ENCODE measurements at regions not wholly inside any gene's neighbourhood (a gene's known extent, or its start where the extent isn't known, plus 50 kb on each side); places are given as distances from the start of the nearest gene placed in this dataset.
"Not testable (repeated sequence)": the region's sequence is repeated elsewhere in the genome, so short reads cannot be mapped to it uniquely, and the experiment has no call there.

DNA sequence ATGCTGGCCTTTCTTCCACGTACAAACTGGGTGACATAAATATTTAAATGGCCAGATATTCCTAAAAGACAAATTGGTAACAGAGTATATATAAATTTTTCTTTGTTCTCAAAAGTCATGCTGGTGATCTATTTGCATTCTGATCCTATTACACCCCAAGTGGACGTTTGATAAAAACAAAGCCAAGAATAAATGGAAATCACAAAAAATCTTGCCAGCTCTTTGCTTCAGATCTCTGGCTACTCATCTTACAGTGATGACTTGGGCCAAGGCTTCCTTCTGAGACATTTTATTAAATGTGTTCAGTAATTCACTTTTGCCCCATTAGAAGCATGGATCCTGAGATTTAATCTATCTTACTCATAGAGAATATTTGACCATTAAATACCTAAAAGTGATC, 444.3 kb upstream of the PIK3R1 start:
- TF ChIP-seq, protein P1, sequence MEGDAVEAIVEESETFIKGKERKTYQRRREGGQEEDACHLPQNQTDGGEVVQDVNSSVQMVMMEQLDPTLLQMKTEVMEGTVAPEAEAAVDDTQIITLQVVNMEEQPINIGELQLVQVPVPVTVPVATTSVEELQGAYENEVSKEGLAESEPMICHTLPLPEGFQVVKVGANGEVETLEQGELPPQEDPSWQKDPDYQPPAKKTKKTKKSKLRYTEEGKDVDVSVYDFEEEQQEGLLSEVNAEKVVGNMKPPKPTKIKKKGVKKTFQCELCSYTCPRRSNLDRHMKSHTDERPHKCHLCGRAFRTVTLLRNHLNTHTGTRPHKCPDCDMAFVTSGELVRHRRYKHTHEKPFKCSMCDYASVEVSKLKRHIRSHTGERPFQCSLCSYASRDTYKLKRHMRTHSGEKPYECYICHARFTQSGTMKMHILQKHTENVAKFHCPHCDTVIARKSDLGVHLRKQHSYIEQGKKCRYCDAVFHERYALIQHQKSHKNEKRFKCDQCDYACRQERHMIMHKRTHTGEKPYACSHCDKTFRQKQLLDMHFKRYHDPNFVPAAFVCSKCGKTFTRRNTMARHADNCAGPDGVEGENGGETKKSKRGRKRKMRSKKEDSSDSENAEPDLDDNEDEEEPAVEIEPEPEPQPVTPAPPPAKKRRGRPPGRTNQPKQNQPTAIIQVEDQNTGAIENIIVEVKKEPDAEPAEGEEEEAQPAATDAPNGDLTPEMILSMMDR (IDR thresholded peaks at IDR 0.05), result no peak
- no peaks in the 10 kb centered on the region for H3K36me3 Mint-ChIP-seq (ENCODE audit: unreplicated experiment)
- peaks cover 13% of the 10 kb centered on the region for H3K27me3 Mint-ChIP-seq (ENCODE audit: unreplicated experiment)
- H3K4me1 Mint-ChIP-seq (ENCODE audit: unreplicated experiment), result no peaks in the 10 kb centered on the region
- H3K9me3 Mint-ChIP-seq (ENCODE audit: unreplicated experiment), result no peaks in the 10 kb centered on the region
- no peak overlapping the region for H3K4me3 Mint-ChIP-seq (ENCODE audit: unreplicated experiment)
- no peak for DNase-seq (ENCODE audit: extremely low spot score, unreplicated experiment)
- H3K27ac Mint-ChIP-seq (ENCODE audit: unreplicated experiment), result no peak overlapping the region

DNA sequence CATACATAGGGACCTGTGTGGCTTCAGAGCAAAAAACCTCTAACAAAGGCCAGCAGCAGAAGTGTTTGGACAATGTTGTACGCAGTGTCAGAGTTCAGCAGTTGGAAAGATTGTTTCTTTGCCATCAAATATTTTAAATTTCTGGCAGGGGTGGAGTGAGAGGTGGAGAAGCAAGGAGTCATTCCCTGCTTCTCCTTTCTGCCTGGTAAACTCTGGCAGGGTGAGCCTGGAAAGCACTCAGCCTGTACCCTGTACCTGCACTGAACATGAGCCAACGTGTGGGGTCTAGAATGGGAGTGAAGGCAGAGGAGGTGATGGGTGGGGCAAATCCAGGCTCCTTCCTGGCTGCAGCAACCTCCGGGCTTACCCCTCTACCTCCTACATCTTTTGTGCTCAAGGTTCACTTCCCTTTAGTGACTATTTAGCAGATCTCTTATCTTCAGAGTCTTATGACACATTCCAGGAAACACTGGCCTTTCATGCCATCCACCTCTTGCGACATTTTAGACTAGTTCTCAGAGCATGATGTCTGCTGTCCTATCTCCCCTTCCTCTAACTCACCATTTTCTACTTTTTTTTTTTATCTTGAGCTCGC, 445.0 kb upstream of the PIK3R1 start:
- no peak overlapping the region for H3K4me3 Mint-ChIP-seq (ENCODE audit: unreplicated experiment)
- TF ChIP-seq, protein P1 (IDR thresholded peaks at IDR 0.05), result no peak
- H3K9me3 Mint-ChIP-seq (ENCODE audit: unreplicated experiment), result no peaks in the 10 kb centered on the region
- no peaks in the 10 kb centered on the region for H3K36me3 Mint-ChIP-seq (ENCODE audit: unreplicated experiment)
- DNase-seq (ENCODE audit: extremely low spot score, unreplicated experiment), result no peak
- peaks cover 13% of the 10 kb centered on the region for H3K27me3 Mint-ChIP-seq (ENCODE audit: unreplicated experiment)
- no peaks in the 10 kb centered on the region for H3K4me1 Mint-ChIP-seq (ENCODE audit: unreplicated experiment)
- H3K27ac Mint-ChIP-seq (ENCODE audit: unreplicated experiment), result no peak overlapping the region

DNA sequence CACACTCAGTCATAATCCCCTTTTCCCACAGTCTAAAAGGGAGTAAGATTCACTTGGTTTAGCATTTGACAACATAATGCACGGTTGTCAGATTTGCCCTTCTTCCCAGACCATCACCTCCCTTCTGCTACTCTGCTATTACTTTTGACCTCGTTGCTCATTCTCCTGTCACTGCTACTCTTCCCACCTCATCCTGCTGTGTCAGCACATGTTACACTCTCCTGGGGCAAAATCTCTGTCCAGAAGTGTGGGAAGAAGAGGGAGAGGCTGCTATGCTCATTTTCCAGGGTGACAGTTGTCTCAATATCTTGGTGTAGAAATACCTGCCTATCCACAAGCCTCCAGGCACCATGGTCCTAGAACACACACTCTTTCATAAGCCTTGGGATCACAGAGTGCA, 449.9 kb upstream of the PIK3R1 start:
- H3K27ac Mint-ChIP-seq (ENCODE audit: unreplicated experiment), result no peak overlapping the region
- no peak overlapping the region for H3K4me3 Mint-ChIP-seq (ENCODE audit: unreplicated experiment)
- TF ChIP-seq, protein P1 (IDR thresholded peaks at IDR 0.05), result no peak
- peaks cover 15% of the 10 kb centered on the region for H3K27me3 Mint-ChIP-seq (ENCODE audit: unreplicated experiment)
- no peaks in the 10 kb centered on the region for H3K36me3 Mint-ChIP-seq (ENCODE audit: unreplicated experiment)
- no peaks in the 10 kb centered on the region for H3K4me1 Mint-ChIP-seq (ENCODE audit: unreplicated experiment)
- DNase-seq (ENCODE audit: extremely low spot score, unreplicated experiment), result no peak
- H3K9me3 Mint-ChIP-seq (ENCODE audit: unreplicated experiment), result no peaks in the 10 kb centered on the region

DNA sequence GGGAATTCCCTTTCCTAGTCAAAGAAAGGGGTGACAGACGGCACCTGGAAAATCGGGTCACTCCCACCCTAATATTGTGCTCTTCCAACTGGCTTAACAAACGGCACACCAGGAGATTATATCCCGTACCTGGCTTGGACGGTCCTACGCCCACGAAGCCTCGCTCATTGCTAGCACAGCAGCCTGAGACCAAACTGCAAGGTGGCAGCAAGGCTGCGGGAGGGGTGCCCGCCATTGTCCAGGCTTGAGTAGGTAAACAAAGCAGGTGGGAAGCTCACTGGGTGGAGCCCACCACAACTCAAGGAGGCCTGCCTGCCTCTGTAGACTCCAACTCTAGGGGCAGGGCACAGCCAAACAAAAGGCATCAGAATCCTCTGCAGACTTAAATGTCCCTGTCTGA, 457.8 kb upstream of the PIK3R1 start:
- not testable (repeated sequence) for H3K27ac Mint-ChIP-seq (ENCODE audit: unreplicated experiment); H3K36me3 Mint-ChIP-seq (ENCODE audit: unreplicated experiment); H3K4me3 Mint-ChIP-seq (ENCODE audit: unreplicated experiment); H3K4me1 Mint-ChIP-seq (ENCODE audit: unreplicated experiment); DNase-seq (ENCODE audit: extremely low spot score, unreplicated experiment); H3K27me3 Mint-ChIP-seq (ENCODE audit: unreplicated experiment)
- H3K9me3 Mint-ChIP-seq (ENCODE audit: unreplicated experiment), result peaks cover 28% of the 10 kb centered on the region

DNA sequence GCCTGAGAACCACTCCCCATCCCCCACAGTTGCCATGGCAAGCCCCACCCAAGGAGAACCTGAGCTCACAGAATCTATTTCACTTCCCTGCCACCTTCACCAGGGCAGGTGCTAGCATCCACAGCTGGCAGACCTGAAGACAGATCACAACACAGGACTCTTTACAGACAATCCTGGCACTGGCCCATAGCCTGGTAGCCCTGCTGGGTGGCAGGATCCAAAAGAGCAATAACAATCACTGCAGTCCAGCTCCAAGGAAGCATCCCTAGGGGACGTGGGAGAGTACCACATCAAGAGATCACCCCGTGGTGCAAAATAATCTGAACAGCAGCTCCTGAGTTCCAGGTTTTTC, 463.2 kb upstream of the PIK3R1 start:
- Mint-ChIP-seq H3K27ac (ENCODE audit: unreplicated experiment) (no peak overlapping the region), H3K4me3 (ENCODE audit: unreplicated experiment) (no peak overlapping the region), H3K36me3 (ENCODE audit: unreplicated experiment) (no peaks in the 10 kb centered on the region), H3K4me1 (ENCODE audit: unreplicated experiment) (no peaks in the 10 kb centered on the region), H3K9me3 (ENCODE audit: unreplicated experiment) (peaks cover 25% of the 10 kb centered on the region), H3K27me3 (ENCODE audit: unreplicated experiment) (no peaks in the 10 kb centered on the region)
- TF ChIP-seq, protein P1 (IDR thresholded peaks at IDR 0.05), result no peak
- DNase-seq (ENCODE audit: extremely low spot score, unreplicated experiment), result no peak

DNA sequence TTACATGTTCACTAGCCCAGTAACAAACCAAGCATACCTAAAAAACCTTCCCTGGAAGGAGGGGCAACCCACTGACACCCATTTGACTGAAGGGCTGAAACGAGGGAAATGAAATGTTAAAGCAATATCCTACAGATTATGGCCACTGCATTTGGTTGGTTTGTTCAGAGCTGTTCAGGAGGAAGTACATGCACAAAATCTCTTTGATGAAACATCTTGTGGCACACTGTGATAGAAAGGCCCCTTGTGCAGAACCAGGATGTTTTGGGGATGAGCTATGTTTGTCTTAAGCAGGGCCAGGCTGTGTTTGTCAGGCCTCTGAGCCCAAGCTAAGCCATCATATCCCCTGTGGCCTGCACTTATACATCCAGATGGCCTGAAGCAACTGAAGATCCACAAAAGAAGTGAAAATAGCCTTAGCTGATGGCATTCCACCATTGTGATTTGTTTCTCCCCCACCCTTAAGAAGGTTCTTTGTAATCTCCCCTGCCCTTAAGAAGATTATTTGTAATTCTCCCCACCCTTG, 467.3 kb upstream of the PIK3R1 start:
- no peak overlapping the region for H3K27ac Mint-ChIP-seq (ENCODE audit: unreplicated experiment)
- H3K27me3 Mint-ChIP-seq (ENCODE audit: unreplicated experiment), result no peaks in the 10 kb centered on the region
- H3K9me3 Mint-ChIP-seq (ENCODE audit: unreplicated experiment), result peaks cover 17% of the 10 kb centered on the region
- H3K36me3 Mint-ChIP-seq (ENCODE audit: unreplicated experiment), result no peaks in the 10 kb centered on the region
- TF ChIP-seq, protein P1 (IDR thresholded peaks at IDR 0.05), result no peak
- no peak overlapping the region for H3K4me3 Mint-ChIP-seq (ENCODE audit: unreplicated experiment)
- H3K4me1 Mint-ChIP-seq (ENCODE audit: unreplicated experiment), result no peaks in the 10 kb centered on the region
- no peak for DNase-seq (ENCODE audit: extremely low spot score, unreplicated experiment)

All from osteocyte (in vitro differentiated cells).